CD4-positive, alpha-beta T cell treated with Interferon gamma for 1 hour (primary cell): ENCODE measurements at regions not wholly inside any gene's neighbourhood (a gene's known extent, or its start where the extent isn't known, plus 50 kb on each side); places are given as distances from the start of the nearest gene placed in this dataset.
"Not testable (repeated sequence)": the region's sequence is repeated elsewhere in the genome, so short reads cannot be mapped to it uniquely, and the experiment has no call there.

ENCODE experiments used
- DNase-seq: peaks from one replicate; pipeline ENCODE4 v3.0.0-alpha.2; 2020

GRCh38 chr10:125605167-125605566 is 77.8 kb downstream of the TEX36 start:
- DNase-seq = no peak

- DNase-seq = no peak
Observed at GRCh38 chr10:125602825-125603224, 80.1 kb downstream of the TEX36 start.

DNA sequence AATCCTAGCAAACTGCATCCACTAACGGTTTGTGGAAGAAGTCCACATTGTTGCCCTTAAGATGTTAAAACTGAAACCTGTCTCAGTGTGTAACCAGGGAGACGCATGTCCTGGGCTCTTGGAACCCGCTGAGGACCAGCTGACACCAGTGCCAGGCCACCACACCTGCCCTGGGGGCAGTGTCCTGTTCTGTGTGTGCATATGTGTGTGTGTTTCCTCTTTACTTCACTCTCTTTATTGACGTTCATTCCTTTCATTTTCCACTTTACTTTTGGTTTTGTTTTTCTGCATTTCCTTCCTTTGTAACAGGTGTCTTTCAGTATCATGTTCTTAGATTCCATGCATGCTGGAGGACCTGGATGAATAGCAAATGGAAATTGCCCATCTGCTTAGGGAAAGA is 83.8 kb downstream of the TEX36 start:
- no peak for DNase-seq

DNA sequence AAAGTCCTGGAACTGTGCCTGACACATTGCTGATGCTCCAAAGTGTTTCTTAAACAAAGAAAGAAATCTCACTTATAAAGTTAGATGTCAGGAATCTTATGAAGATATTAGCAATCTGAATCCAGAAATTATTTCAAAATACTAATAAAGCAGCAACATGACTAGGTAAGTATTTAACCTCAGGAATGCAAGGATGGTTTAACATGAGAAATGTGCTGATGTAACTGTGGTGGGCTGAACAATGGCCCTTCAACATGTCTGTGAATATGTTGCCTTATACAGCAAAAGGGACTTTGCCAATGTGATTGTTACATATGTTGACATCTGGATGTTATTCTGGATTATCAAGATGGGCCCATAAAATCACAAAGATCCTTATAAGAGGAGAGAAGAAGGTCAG is 87.1 kb downstream of the TEX36 start:
- DNase-seq = no peak

DNA sequence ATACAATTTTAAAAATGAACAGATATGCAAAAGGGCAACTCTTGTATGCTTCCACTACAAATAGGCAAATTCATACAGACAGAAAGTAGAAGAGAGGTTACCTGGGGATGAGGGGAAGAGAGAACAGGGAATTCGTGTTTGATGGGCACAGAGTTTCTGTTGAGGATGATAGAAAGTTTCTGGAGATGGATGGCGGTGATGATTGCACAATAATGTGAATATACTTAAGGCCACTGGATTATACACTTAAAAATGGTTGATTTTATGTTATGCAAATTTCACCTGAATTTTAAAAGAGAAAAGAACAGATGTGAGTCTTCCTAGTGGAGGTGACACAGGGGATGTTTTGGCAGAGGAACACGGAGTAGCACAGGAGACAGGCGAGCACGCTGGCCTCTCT is 89.3 kb downstream of the TEX36 start:
- no peak for DNase-seq

- no peak for DNase-seq
Observed at GRCh38 chr10:125592897-125593296, 90.1 kb downstream of the TEX36 start.

- DNase-seq = no peak
Observed at GRCh38 chr10:125591886-125592285, 91.1 kb downstream of the TEX36 start.

- not testable (repeated sequence) for DNase-seq
Observed at GRCh38 chr10:125588738-125589137, 94.2 kb downstream of the TEX36 start.

DNA sequence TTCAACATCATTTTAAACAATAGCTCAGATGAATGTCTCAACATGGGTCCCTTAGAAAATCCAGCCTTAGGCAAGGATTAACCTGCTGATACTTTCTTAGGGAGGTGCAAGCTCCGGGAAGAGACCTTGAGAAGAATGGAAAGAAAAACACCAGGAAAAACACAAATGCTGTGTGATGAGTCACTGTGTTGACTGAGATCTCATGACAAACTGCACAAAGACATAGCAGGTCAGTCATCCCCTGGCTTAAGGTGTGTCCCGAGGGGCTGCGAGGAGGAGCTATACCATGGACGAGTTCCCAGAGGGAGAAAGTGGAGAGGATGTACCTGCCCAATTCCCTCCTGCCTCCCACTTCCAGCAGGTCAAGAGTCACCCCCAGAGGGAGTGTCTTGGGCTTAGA is 98.0 kb downstream of the TEX36 start:
- DNase-seq = no peak

DNA sequence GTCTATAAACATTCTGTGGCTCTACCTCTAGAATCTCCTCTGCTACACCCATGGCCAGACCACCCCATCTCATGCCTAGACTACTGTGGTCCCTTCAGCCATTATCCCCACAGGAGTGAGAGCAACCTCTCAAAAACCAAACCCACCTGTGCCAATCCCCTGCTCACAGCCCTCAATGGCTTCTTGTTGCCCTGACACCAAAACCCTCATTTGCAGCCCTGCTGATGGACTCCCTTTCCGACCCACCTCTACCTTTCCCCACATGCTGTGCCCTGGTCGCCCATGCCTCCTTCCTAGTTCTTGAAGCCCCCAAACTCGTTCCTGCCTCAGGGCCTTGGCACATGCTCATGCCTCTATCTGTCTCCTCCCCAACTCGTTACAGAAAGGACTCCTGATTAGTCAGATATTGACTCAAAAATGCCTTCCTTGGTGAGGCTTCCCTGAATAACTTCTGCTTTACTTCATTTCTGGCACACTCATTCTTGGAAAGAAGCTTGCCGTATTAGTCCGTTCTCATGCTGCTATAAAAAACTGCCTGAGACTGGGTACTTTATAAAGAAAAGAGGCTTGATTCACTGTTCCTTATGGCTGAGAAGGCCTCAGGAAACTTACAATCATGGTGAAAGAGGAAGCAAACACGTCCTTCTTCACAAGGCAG is 104.2 kb downstream of the TEX36 start:
- no peak for DNase-seq

- DNase-seq = no peak
Observed at GRCh38 chr10:125575843-125576242, 107.1 kb downstream of the TEX36 start.

GRCh38 chr10:125568156-125568555 is 114.8 kb downstream of the TEX36 start:
- no peak for DNase-seq

DNA sequence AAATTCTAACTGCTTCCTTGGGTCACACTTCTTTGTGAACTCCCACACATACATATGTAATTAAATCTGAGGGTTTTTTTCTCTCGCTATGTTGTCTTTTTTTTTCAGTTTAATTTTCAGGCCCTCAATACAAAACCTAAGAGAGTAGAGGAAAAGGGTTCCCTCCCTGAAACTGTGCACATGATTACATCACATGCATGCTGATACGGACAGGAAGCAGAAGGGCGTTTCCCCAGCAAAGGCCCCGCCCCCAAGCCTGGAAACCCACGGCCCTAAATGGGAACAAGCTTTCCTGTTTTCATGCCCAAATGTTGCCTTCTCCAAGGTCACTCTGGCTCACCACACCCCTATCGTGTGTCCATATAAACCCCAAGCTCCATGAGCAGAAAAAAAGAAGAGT is 115.4 kb downstream of the TEX36 start:
- DNase-seq = no peak

DNA sequence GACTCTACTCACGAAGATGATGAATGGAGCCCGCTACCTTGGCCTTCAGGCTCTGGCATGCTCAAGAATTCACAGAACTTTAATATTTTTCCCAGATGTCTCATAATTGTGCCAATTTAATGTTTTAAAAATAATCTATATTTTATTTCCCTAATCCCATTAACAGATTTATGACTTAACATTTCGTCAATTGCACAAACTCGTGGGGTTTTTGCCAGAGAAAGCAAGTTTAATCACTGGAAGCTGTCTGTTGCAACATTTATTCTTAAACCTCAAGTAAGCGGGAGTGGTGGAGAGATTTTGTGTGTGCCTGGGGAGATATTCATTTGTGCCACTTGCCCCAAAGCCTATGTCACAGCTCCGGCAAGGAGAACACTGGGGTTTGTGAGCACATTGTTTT is 117.9 kb downstream of the TEX36 start:
- no peak for DNase-seq

DNA sequence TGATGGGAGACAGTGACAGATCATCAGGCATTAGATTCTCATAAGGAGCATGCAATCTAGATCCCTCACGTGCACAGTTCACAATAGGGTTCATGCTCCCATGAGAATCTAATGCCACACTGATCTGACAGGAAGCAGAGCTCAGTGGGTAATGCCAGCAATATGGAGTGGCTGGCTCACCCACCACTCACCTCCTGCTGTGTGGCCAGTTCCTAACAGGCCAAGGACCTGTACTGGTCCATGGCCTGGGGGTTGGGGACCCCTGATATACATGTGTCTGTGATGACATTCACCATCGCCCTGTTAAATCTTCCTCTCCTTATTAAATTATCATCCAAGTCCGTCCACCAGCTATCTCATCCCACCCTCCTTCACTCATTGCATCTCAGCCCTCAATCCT is 118.4 kb downstream of the TEX36 start:
- no peak for DNase-seq

DNA sequence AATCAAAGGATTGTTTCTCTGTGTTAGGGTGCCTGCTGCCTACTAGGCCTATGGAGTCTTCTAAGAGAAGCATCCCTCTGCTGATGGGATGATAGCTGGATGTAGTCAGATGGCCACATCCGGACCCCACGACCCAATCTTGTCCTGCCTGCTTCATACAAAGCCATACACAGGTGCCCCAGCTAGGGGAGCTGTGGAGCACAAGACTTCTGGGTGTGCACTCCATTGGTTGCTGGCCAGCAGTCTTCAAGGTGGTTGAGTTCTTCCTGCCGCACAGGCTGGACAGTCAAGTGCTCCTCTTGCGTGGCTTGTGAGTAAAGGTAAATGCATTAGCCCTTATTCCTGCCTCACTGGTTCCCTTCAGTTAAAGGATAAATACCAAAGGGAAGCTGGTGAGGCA is 120.2 kb downstream of the TEX36 start:
- DNase-seq = no peak

GRCh38 chr10:125560947-125561346 is 122.0 kb downstream of the TEX36 start:
- DNase-seq = no peak

- no peak for DNase-seq
Observed at GRCh38 chr10:125559210-125559609, 123.8 kb downstream of the TEX36 start.

DNA sequence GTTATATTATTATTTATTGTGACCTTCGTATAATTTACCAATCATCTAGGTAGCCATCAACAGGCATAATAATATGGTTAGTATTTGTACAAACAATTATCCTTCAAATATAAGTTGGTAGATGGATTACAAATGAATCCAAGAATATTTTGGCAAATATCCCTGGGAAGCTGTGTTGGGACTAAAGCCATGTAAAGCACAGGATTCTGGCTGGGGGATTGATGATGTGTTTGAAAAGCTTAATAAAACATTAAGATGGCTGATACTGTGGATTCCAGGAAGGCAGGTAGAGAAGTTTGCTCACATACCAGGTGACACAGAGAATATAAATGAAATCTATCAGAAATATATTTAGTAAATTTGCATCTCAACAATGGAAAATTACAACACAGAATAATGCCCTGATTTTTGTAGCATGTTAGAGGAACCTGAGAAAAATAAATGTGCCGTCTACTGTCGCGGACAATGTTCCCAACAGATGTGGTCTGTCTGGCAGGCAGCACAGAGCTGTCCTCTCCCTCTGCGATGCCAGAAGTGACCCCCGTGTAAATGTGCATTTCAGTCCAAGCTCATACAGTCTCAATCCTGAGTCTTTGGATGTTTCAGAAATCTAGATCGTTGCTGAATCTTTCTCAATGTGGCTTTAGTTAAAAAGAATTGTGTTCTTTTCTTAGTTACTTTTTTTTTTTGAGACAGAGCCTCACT is 125.0 kb downstream of the TEX36 start:
- DNase-seq = no peak

- no peak for DNase-seq
Observed at GRCh38 chr10:125557311-125557710, 125.7 kb downstream of the TEX36 start.

DNA sequence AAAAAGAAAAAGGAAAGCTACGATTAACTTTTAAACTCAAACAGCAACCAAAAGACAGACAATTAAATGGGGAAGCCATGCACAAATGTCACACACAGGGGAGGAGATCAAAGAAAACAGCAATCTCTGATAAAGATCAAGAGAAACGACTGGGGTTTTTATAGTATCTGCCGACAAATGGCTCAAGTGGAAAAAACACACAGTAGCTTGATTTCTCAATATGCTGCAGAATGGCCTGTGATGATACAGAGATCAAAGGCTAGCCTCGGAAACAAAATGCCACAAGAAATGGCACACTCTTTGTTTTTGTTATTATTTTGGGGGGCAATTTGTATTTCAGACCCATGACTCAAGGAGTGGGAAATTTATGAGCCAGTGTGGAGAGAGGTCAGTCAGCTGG is 126.1 kb downstream of the TEX36 start:
- DNase-seq = no peak

DNA sequence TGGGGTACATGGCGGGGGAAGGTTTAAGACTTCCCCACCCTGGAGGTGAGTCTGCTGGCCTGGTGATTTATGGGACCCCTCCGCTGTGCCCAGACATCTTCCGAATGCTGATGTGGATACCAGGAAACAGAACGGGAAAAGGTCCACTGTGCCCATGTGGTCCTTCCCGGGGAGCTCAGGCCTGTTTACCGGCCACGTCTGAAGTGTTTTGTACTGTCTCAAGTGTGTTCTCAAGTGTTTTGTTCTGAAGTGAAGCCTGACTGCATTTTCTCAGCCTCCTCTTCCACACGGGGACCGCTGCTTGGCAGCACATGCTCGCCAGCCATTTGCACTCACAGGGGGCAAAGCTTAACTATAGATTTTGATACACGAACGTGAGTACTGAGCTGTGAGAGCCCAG is 127.2 kb downstream of the TEX36 start:
- DNase-seq = no peak

DNA sequence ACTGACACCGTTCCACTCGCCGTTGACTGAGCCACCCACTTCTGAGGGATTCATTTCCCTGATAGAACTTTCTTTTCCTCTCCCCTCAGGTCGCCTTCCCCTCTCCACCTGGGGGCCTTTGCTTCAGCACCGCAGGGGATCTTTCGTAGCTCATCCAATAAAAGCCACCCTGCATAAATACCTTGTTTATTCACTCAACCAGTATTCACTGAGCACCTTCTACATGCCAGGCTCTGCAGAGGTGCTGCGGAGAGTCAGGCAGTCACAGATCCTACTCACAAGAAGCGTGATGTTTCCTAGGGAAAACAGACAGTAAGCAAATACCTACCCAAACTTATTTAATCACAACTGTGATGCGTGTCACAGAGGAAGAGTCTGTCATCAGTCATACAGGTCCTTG is 127.7 kb downstream of the TEX36 start:
- no peak for DNase-seq

- no peak for DNase-seq
Observed at GRCh38 chr10:125554753-125555152, 128.2 kb downstream of the TEX36 start.
